GM23338 (cell line): ENCODE measurements at regions not wholly inside any gene's neighbourhood (a gene's known extent, or its start where the extent isn't known, plus 50 kb on each side); places are given as distances from the start of the nearest gene placed in this dataset.

ENCODE experiments used
- ATAC-seq: fragments of 200-7000 bp; cut with Tn5 transposase; 3 replicates; pipeline ENCODE4 v1.9.1; 2020
- DNase-seq: peaks from one replicate; pipeline ENCODE4 v3.0.0-alpha.2; 2015; ENCODE audit warnings: low spot score
- H2AFZ ChIP-seq: fragments of 200-600 bp; sonication (generic); 2 replicates; pipeline ENCODE4 v1.8.0; 2016; ENCODE audit warnings: antibody characterized with exemption, mild to moderate bottlenecking, moderate library complexity
- H3F3A ChIP-seq: fragments of 200-600 bp; sonication (generic); replicated peaks from 2 replicates; pipeline ENCODE4 v1.8.0; 2017; ENCODE audit warnings: antibody characterized with exemption, mixed run types, low read depth
- H3K27ac ChIP-seq: fragments of 200-600 bp; sonication (generic); 2 replicates; pipeline ENCODE4 v1.6.1; 2016; ENCODE audit warnings: low read depth
- H3K27me3 ChIP-seq: fragments of 200-600 bp; sonication (generic); 2 replicates; pipeline ENCODE4 v1.8.0; 2016; ENCODE audit warnings: mild to moderate bottlenecking, mixed run types, moderate library complexity; ENCODE audit not compliant: insufficient read depth
- H3K36me3 ChIP-seq: fragments of 200-600 bp; sonication (generic); 2 replicates; pipeline ENCODE4 v1.8.0; 2016; ENCODE audit warnings: mild to moderate bottlenecking; ENCODE audit not compliant: insufficient read depth
- H3K4me1 ChIP-seq: fragments of 200-600 bp; sonication (generic); 2 replicates; pipeline ENCODE4 v1.8.0; 2016; ENCODE audit warnings: mild to moderate bottlenecking, moderate library complexity; ENCODE audit not compliant: insufficient read depth
- H3K4me2 ChIP-seq: fragments of 200-600 bp; sonication (generic); 2 replicates; pipeline ENCODE4 v1.7.1; 2017; ENCODE audit warnings: mixed run types
- H3K4me3 ChIP-seq: fragments of 200-600 bp; sonication (generic); 2 replicates; pipeline ENCODE4 v1.6.1; 2016; ENCODE audit warnings: mixed run types
- H3K79me2 ChIP-seq: fragments of 200-600 bp; sonication (generic); replicated peaks from 2 replicates; pipeline ENCODE4 v1.8.0; 2017; ENCODE audit warnings: mild to moderate bottlenecking; ENCODE audit not compliant: insufficient read depth
- H3K9me2 ChIP-seq: fragments of 200-600 bp; sonication (generic); 2 replicates; pipeline ENCODE4 v1.8.0; 2017; ENCODE audit not compliant: insufficient read depth
- H4K20me1 ChIP-seq: fragments of 200-600 bp; sonication (generic); replicated peaks from 2 replicates; pipeline ENCODE4 v1.8.0; 2017; ENCODE audit warnings: mild to moderate bottlenecking; ENCODE audit not compliant: insufficient read depth
- H3K27ac Mint-ChIP-seq: 2 replicates; pipeline ENCODE4 v1.8.0; 2020; ENCODE audit warnings: inconsistent platforms, mild to moderate bottlenecking, moderate library complexity, mixed read lengths
- H3K27me3 Mint-ChIP-seq: 3 replicates; pipeline ENCODE4 v1.8.0; 2022; ENCODE audit warnings: low read depth, mild to moderate bottlenecking, moderate library complexity, mixed read lengths, inconsistent platforms; ENCODE audit not compliant: insufficient read depth, poor library complexity
- H3K36me3 Mint-ChIP-seq: 3 replicates; pipeline ENCODE4 v1.8.0; 2021; ENCODE audit warnings: low read depth, mild to moderate bottlenecking, inconsistent platforms, moderate library complexity, mixed read lengths
- H3K4me1 Mint-ChIP-seq: 3 replicates; pipeline ENCODE4 v1.8.0; 2020; ENCODE audit warnings: mild to moderate bottlenecking, inconsistent platforms, mixed read lengths
- H3K4me3 Mint-ChIP-seq: 3 replicates; pipeline ENCODE4 v1.8.0; 2021; ENCODE audit warnings: moderate library complexity, mild to moderate bottlenecking, inconsistent platforms, mixed read lengths
- H3K9me3 Mint-ChIP-seq: 3 replicates; pipeline ENCODE4 v1.8.0; 2020; ENCODE audit warnings: moderate library complexity, mild to moderate bottlenecking, inconsistent platforms, mixed read lengths
- CREB1 ChIP-seq: fragments of 250-450 bp; sonication (Bioruptor Pico); IDR thresholded peaks from 2 replicates; pipeline ENCODE4 v1.5.0; 2020; ENCODE audit warnings: low read depth, mild to moderate bottlenecking, moderate library complexity
- CTCF ChIP-seq, 2 experiments: fragments of 200-600 bp in 1 of 2; sonication (generic) in 1 of 2; conservative IDR thresholded peaks; 2 replicates each; pipeline versions ENCODE4 v1.5.1 to v1.6.1; 2016 to 2017; ENCODE audit warnings: antibody characterized with exemption in 2 of 2, low read depth in 2 of 2, mild to moderate bottlenecking in 2 of 2, moderate library complexity in 1 of 2
- ETS1 ChIP-seq: IDR thresholded peaks from 2 replicates; pipeline ENCODE4 v1.6.1; 2016; ENCODE audit warnings: antibody characterized with exemption
- EZH2 ChIP-seq: fragments of 200-600 bp; sonication (generic); IDR thresholded peaks from one replicate; pipeline ENCODE4 v1.8.0; 2017; ENCODE audit warnings: antibody characterized with exemption, mild to moderate bottlenecking, low read depth; ENCODE audit not compliant: unreplicated experiment
- EZH2phosphoT487 ChIP-seq: fragments of 200-600 bp; sonication (generic); IDR thresholded peaks from one replicate; pipeline ENCODE4 v1.8.1; 2018; ENCODE audit warnings: antibody characterized with exemption; ENCODE audit not compliant: unreplicated experiment
- JUNB ChIP-seq: IDR thresholded peaks from one replicate; pipeline ENCODE4 v1.6.1; 2016; ENCODE audit warnings: antibody characterized with exemption; ENCODE audit not compliant: unreplicated experiment
- NANOG ChIP-seq: IDR thresholded peaks from 2 replicates; pipeline ENCODE4 v1.6.1; 2016; ENCODE audit warnings: antibody characterized with exemption, borderline replicate concordance
- POLR2AphosphoS5 ChIP-seq: IDR thresholded peaks from 2 replicates; pipeline ENCODE4 v1.6.1; 2016; ENCODE audit warnings: antibody characterized with exemption, low read depth
- STAT1 ChIP-seq: IDR thresholded peaks from one replicate; pipeline ENCODE4 v1.6.1; 2016; ENCODE audit warnings: antibody characterized with exemption; ENCODE audit not compliant: unreplicated experiment
- ZNF114 ChIP-seq: fragments of 250-450 bp; sonication (Bioruptor Pico); IDR thresholded peaks from 2 replicates; pipeline ENCODE4 v1.5.0; 2020; ENCODE audit warnings: mild to moderate bottlenecking, moderate library complexity
- ZNF331 ChIP-seq: fragments of 250-450 bp; sonication (Bioruptor Pico); IDR thresholded peaks from 2 replicates; pipeline ENCODE4 v1.5.0; 2020; ENCODE audit warnings: low read depth, mild to moderate bottlenecking, moderate library complexity
- ZNF462 ChIP-seq: fragments of 250-450 bp; sonication (Bioruptor Pico); IDR thresholded peaks from 2 replicates; pipeline ENCODE4 v1.5.0; 2020; ENCODE audit warnings: mild to moderate bottlenecking, moderate library complexity

DNA sequence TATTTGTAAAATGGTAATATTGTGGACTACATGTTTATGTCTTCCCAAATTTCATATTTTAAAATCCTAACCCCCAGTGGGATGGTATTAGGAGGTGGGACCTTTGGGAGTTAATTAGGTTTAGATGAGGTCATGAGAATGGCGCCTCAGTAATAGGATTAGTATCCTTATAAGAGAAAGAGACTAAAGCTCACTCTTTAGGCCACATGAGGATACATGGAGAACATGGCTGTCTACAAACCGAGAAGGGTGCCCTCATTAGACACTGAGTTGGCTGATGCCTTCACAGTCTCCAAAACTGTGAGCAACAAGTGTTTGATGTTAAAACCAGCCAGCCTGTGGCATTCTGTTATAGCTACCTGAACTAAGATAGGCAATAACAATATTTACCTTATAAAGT lies 58.3 kb upstream of the OTOGL start:
- Histone ChIP-seq H3F3A (no peaks in the 10 kb centered on the region), H3K4me1 (no peaks in the 10 kb centered on the region), H2AFZ (no peak overlapping the region), H3K9me2 (no peaks in the 10 kb centered on the region), H3K79me2 (no peaks in the 10 kb centered on the region), H4K20me1 (no peaks in the 10 kb centered on the region), H3K27ac (no peak overlapping the region), H3K4me2 (no peak overlapping the region), H3K27me3 (no peaks in the 10 kb centered on the region), H3K36me3 (no peaks in the 10 kb centered on the region), H3K4me3 (no peak overlapping the region)
- no peak overlapping the region for H3K4me3 Mint-ChIP-seq
- H3K27ac Mint-ChIP-seq: no peak overlapping the region
- no peak for TF ChIP-seq ZNF462 (CRISPR knock-in tag)
- TF ChIP-seq CTCF (conservative IDR thresholded peaks at IDR 0.05; ENCODE audit: low read depth in 2 of 2): no peak
- no peak for TF ChIP-seq ETS1
- TF ChIP-seq EZH2phosphoT487: no peak
- no peak for TF ChIP-seq NANOG
- TF ChIP-seq CREB1: no peak
- TF ChIP-seq EZH2: no peak
- no peak for TF ChIP-seq ZNF331 (CRISPR knock-in tag)
- no peak for TF ChIP-seq POLR2AphosphoS5
- TF ChIP-seq ZNF114 (CRISPR knock-in tag): no peak
- no peak for TF ChIP-seq STAT1
- TF ChIP-seq JUNB: no peak
- no peaks in the 10 kb centered on the region for H3K4me1 Mint-ChIP-seq
- H3K27me3 Mint-ChIP-seq: no peaks in the 10 kb centered on the region
- DNase-seq (no peak), ATAC-seq (no peak)
- no peaks in the 10 kb centered on the region for H3K36me3 Mint-ChIP-seq
- H3K9me3 Mint-ChIP-seq: no peaks in the 10 kb centered on the region
